Loucy (cell line): ENCODE measurements at regions not wholly inside any gene's neighbourhood (a gene's known extent, or its start where the extent isn't known, plus 50 kb on each side); places are given as distances from the start of the nearest gene placed in this dataset.

Experiments used
- H2AFZ ChIP-seq: fragments of 200-600 bp; sonication (generic); 2 replicates; pipeline ENCODE4 v1.6.0; 2016; ENCODE audit warnings: antibody characterized with exemption, mild to moderate bottlenecking, low read length, moderate library complexity
- H3F3A ChIP-seq: fragments of 200-600 bp; 2 replicates; pipeline ENCODE4 v1.6.0; 2016; ENCODE audit warnings: antibody characterized with exemption, low read depth, mild to moderate bottlenecking
- H3K27me3 ChIP-seq: fragments of 200-600 bp; sonication (generic); 2 replicates; pipeline ENCODE4 v1.6.1; 2014; ENCODE audit warnings: low read length, mild to moderate bottlenecking; ENCODE audit not compliant: insufficient read depth, poor library complexity, severe bottlenecking
- H3K36me3 ChIP-seq: fragments of 200-600 bp; sonication (generic); 2 replicates; pipeline ENCODE4 v1.6.1; 2016; ENCODE audit warnings: low read length; ENCODE audit not compliant: insufficient read depth
- H3K4me1 ChIP-seq: fragments of 200-600 bp; sonication (generic); 2 replicates; pipeline ENCODE4 v1.5.1; 2014; ENCODE audit warnings: low read length, mild to moderate bottlenecking; ENCODE audit not compliant: insufficient read depth, poor library complexity, severe bottlenecking
- H3K4me2 ChIP-seq: fragments of 200-600 bp; sonication (generic); 2 replicates; pipeline ENCODE4 v1.6.0; 2014; ENCODE audit warnings: antibody characterized with exemption, low read length, low read depth, mild to moderate bottlenecking; ENCODE audit not compliant: poor library complexity, severe bottlenecking
- H3K4me3 ChIP-seq: fragments of 200-600 bp; sonication (generic); 2 replicates; pipeline ENCODE4 v1.5.1; 2014; ENCODE audit warnings: low read length, mild to moderate bottlenecking, mixed read lengths; ENCODE audit not compliant: poor library complexity, severe bottlenecking
- H3K79me2 ChIP-seq: fragments of 200-600 bp; sonication (generic); 2 replicates; pipeline ENCODE4 v1.6.1; 2014; ENCODE audit warnings: low read length; ENCODE audit not compliant: insufficient read depth
- H3K9ac ChIP-seq: fragments of 200-600 bp; sonication (generic); 2 replicates; pipeline ENCODE4 v1.6.0; 2014; ENCODE audit warnings: mild to moderate bottlenecking, low read depth, low read length, moderate library complexity; ENCODE audit not compliant: poor library complexity, severe bottlenecking
- H3K9me2 ChIP-seq: fragments of 200-600 bp; sonication (generic); replicated peaks from 2 replicates; pipeline ENCODE4 v1.6.1; 2016; ENCODE audit warnings: low read depth, low read length, mixed read lengths
- H3K9me3 ChIP-seq: fragments of 200-600 bp; sonication (generic); 2 replicates; pipeline ENCODE4 v1.6.1; 2014; ENCODE audit warnings: mild to moderate bottlenecking, antibody characterized with exemption, low read length, low read depth; ENCODE audit not compliant: insufficient read depth
- H4K20me1 ChIP-seq: fragments of 200-600 bp; sonication (generic); 2 replicates; pipeline ENCODE4 v1.6.0; 2014; ENCODE audit warnings: antibody characterized with exemption, low read length, mild to moderate bottlenecking; ENCODE audit not compliant: insufficient read depth, poor library complexity, severe bottlenecking
- CTCF ChIP-seq: fragments of 200-600 bp; sonication (generic); conservative IDR thresholded peaks from 2 replicates; pipeline ENCODE4 v1.5.1; 2014; ENCODE audit warnings: mild to moderate bottlenecking, antibody characterized with exemption, low read length
- EZH2phosphoT487 ChIP-seq: fragments of 200-600 bp; IDR thresholded peaks from 2 replicates; pipeline ENCODE4 v1.6.1; 2018; ENCODE audit warnings: antibody characterized with exemption, mild to moderate bottlenecking, moderate library complexity, borderline replicate concordance

GRCh38 chr2:138213084-138213483 is 248.8 kb downstream of the HNMT start:
- Histone ChIP-seq H3K27me3 (no peaks in the 10 kb centered on the region), H3K9ac (no peak overlapping the region), H3F3A (no peaks in the 10 kb centered on the region), H3K36me3 (no peaks in the 10 kb centered on the region), H3K9me3 (no peaks in the 10 kb centered on the region), H4K20me1 (no peaks in the 10 kb centered on the region), H3K9me2 (no peaks in the 10 kb centered on the region), H3K4me2 (no peak overlapping the region), H3K79me2 (no peaks in the 10 kb centered on the region), H3K4me3 (no peak overlapping the region), H3K4me1 (no peaks in the 10 kb centered on the region), H2AFZ (no peak overlapping the region)
- no peak for TF ChIP-seq EZH2phosphoT487
- TF ChIP-seq CTCF = no peak

- no peaks in the 10 kb centered on the region for H3K4me1 ChIP-seq
- no peak overlapping the region for H2AFZ ChIP-seq
- no peaks in the 10 kb centered on the region for H3F3A ChIP-seq
- no peaks in the 10 kb centered on the region for H3K9me3 ChIP-seq
- no peak for TF ChIP-seq CTCF
- no peak for TF ChIP-seq EZH2phosphoT487
- no peaks in the 10 kb centered on the region for H3K36me3 ChIP-seq
- H3K4me2 ChIP-seq = no peak overlapping the region
- H3K4me3 ChIP-seq = no peak overlapping the region
- H3K9me2 ChIP-seq = no peaks in the 10 kb centered on the region
- H3K27me3 ChIP-seq = no peaks in the 10 kb centered on the region
- H4K20me1 ChIP-seq = no peaks in the 10 kb centered on the region
- no peak overlapping the region for H3K9ac ChIP-seq
- H3K79me2 ChIP-seq = no peaks in the 10 kb centered on the region
These were observed 249.4 kb downstream of the HNMT start for GRCh38 chr2:138213624-138214023.

GRCh38 chr2:138215958-138216357 is 251.7 kb downstream of the HNMT start:
- Histone ChIP-seq H3K36me3 (no peaks in the 10 kb centered on the region), H2AFZ (no peak overlapping the region), H3K4me2 (no peak overlapping the region), H3K9ac (no peak overlapping the region), H3K9me2 (no peaks in the 10 kb centered on the region), H3K4me1 (no peaks in the 10 kb centered on the region), H3K79me2 (no peaks in the 10 kb centered on the region), H3K27me3 (no peaks in the 10 kb centered on the region), H3K9me3 (no peaks in the 10 kb centered on the region), H4K20me1 (no peaks in the 10 kb centered on the region), H3K4me3 (no peak overlapping the region), H3F3A (no peaks in the 10 kb centered on the region)
- TF ChIP-seq EZH2phosphoT487 = no peak
- TF ChIP-seq CTCF = no peak
